GM20000 (cell line): ENCODE measurements at regions not wholly inside any gene's neighbourhood (a gene's known extent, or its start where the extent isn't known, plus 50 kb on each side); places are given as distances from the start of the nearest gene placed in this dataset.

ENCODE experiments used
- DNase-seq: peaks from one replicate; pipeline ENCODE4 v3.0.0; 2012; ENCODE audit warnings: low spot score
- CTCF ChIP-seq: IDR thresholded peaks from 2 replicates; pipeline ENCODE4 v1.5.1; 2012; ENCODE audit warnings: mild to moderate bottlenecking, control low read depth; ENCODE audit errors: extremely low read depth, missing control alignments

GRCh38 chr18:11518788-11519685 lies 90.4 kb upstream of the SLC35G4 start:
- peak; percentile 89 for TF ChIP-seq CTCF
- DNase-seq = peak; percentile 79

- no peak for DNase-seq
- no peak for TF ChIP-seq CTCF
Measured at GRCh38 chr18:11517704-11518103, 91.7 kb upstream of the SLC35G4 start.

- TF ChIP-seq CTCF = no peak
- DNase-seq = no peak
Measured at GRCh38 chr18:11516751-11517503, 92.5 kb upstream of the SLC35G4 start.

- TF ChIP-seq CTCF = no peak
- no peak for DNase-seq
Measured at GRCh38 chr18:11514267-11514666, 95.1 kb upstream of the SLC35G4 start.

GRCh38 chr18:11512096-11513025 lies 97.0 kb upstream of the SLC35G4 start:
- no peak for DNase-seq
- no peak for TF ChIP-seq CTCF

GRCh38 chr18:11511434-11512095 lies 97.8 kb upstream of the SLC35G4 start:
- DNase-seq = peak; percentile 53
- TF ChIP-seq CTCF = no peak
